ENCODE measurements at regions not wholly inside any gene's neighbourhood (a gene's known extent, or its start where the extent isn't known, plus 50 kb on each side); places are given as distances from the start of the nearest gene placed in this dataset.

DNA sequence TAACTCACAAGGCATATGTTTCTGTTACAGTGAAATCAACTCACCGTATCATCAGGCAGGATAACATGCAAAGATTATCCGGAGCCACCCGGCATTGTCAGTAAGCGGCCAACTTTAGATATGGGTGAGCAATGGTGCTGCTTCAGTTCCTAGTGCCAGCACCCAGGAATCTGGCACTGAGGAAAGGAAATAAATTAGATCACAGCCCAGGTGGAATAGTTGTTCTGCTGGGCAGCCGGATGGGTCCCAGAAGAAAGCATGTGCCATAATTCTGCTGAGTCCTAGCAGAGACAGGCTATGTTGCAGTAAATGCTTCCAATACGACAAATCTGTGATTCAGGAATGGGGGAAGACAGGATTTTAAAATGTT is 183.6 kb upstream of the SPTLC3 start:
- no peak for DNase-seq (ENCODE audit: low read depth)
- TF ChIP-seq, protein P1, sequence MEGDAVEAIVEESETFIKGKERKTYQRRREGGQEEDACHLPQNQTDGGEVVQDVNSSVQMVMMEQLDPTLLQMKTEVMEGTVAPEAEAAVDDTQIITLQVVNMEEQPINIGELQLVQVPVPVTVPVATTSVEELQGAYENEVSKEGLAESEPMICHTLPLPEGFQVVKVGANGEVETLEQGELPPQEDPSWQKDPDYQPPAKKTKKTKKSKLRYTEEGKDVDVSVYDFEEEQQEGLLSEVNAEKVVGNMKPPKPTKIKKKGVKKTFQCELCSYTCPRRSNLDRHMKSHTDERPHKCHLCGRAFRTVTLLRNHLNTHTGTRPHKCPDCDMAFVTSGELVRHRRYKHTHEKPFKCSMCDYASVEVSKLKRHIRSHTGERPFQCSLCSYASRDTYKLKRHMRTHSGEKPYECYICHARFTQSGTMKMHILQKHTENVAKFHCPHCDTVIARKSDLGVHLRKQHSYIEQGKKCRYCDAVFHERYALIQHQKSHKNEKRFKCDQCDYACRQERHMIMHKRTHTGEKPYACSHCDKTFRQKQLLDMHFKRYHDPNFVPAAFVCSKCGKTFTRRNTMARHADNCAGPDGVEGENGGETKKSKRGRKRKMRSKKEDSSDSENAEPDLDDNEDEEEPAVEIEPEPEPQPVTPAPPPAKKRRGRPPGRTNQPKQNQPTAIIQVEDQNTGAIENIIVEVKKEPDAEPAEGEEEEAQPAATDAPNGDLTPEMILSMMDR (IDR thresholded peaks at IDR 0.05; ENCODE audit: insufficient read depth, low read length, poor library complexity, severe bottlenecking), result no peak
- Histone ChIP-seq H3K36me3 (ENCODE audit: control insufficient read depth, insufficient read depth, low read length) (no peaks in the 10 kb centered on the region), H3K4me3 (ENCODE audit: low read depth, low read length) (no peak overlapping the region), H3K27me3 (ENCODE audit: control insufficient read depth, insufficient read depth, low read length) (no peaks in the 10 kb centered on the region)

DNA sequence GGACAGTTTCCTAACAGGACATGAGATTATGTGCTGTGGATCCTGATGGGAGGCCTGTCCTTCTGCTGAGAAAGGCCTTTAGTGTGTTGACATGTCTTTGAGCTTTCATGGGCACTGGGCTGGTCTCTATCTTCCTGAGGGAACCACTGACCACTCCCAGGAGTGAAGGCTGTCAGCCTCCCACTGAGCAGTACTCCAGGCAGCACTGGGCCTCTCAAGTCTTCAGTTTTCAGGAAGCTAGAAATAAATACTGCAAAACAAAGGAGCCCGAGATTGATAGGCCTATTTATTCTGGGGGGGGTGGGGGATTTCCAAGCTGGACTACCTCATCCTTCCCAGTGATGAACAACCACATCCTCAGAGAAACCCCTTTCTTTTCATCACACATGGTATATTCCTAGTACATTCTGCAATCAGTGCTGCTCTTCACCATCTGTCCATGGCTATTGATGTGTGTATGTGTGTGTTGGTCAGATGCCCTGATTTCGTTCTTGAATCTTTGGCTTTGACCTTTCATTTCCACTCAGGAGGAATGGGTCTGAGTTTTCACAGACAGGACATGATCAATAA is 180.9 kb upstream of the SPTLC3 start:
- no peak overlapping the region for H3K4me3 ChIP-seq (ENCODE audit: low read depth, low read length)
- TF ChIP-seq, protein P1 (IDR thresholded peaks at IDR 0.05; ENCODE audit: insufficient read depth, low read length, poor library complexity, severe bottlenecking), result no peak

DNA sequence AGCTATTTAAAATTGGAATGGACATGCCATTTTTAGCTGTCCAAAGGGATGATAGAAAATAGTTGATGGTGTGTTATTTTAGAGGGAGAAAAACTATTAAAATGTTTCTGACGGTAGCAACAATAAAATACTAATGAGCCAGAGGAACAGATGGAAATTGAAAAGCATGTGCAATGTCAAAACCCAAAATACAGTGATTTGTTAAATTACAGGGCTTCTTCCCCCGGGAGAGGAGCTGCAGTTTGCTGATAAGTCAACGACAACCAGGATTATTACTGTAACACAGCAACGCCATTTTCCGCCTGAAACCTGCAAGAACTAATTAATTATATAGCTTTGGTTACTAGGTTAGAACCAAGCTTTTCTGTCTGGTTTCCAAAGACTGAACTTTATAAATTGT is 179.6 kb upstream of the SPTLC3 start:
- Histone ChIP-seq H3K27me3 (ENCODE audit: control insufficient read depth, insufficient read depth, low read length) (no peaks in the 10 kb centered on the region), H3K36me3 (ENCODE audit: control insufficient read depth, insufficient read depth, low read length) (no peaks in the 10 kb centered on the region), H3K4me3 (ENCODE audit: low read depth, low read length) (no peak overlapping the region)
- TF ChIP-seq, protein P1 (IDR thresholded peaks at IDR 0.05; ENCODE audit: insufficient read depth, low read length, poor library complexity, severe bottlenecking), result no peak
- no peak for DNase-seq (ENCODE audit: low read depth)

More for the DNA sequence above, 180.9 kb upstream of the SPTLC3 start:
- no peak for DNase-seq (ENCODE audit: low read depth)
- no peaks in the 10 kb centered on the region for H3K27me3 ChIP-seq (ENCODE audit: control insufficient read depth, insufficient read depth, low read length)
- no peaks in the 10 kb centered on the region for H3K36me3 ChIP-seq (ENCODE audit: control insufficient read depth, insufficient read depth, low read length)

DNA sequence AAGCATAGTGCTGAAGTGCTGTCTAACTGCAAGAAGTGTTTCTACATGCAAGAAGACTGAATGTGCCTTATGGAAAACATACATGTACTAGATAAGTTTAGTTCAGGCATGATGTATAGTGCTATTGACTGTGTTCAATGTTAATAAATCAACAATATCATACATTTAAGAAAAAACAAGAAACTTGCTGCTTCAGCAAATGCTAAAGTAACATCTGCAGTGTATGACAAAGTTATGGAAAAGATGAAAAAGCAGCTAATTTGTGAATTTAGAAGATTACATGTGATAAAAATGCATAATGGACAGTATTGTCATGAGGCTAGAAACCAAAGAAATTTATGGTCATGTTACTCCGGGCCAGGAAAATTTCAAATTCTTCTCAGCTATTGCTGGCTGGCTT is 174.9 kb upstream of the SPTLC3 start:
- no peak overlapping the region for H3K4me3 ChIP-seq (ENCODE audit: low read depth, low read length)
- TF ChIP-seq, protein P1 (IDR thresholded peaks at IDR 0.05; ENCODE audit: insufficient read depth, low read length, poor library complexity, severe bottlenecking), result no peak
- DNase-seq (ENCODE audit: low read depth), result no peak
- no peaks in the 10 kb centered on the region for H3K36me3 ChIP-seq (ENCODE audit: control insufficient read depth, insufficient read depth, low read length)
- H3K27me3 ChIP-seq (ENCODE audit: control insufficient read depth, insufficient read depth, low read length), result no peaks in the 10 kb centered on the region

DNA sequence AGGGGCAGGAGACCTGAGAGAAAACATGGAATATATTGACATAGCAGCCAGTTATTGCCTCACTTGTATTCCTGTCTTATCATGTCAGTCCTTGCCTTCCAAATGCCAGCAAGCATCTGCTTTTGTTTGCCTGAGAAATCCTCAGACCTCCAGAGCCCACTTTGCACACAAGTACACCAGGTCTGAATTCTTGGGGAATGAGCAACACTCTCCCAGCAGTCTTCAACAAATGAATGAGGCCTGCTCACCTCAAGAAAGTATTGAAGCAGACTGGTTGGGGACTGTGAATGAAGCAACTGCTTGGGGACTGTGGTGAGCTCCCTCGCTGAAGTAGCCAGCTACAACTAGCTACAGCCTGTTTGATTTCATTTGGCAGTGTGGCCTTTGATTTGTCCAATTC is 172.8 kb upstream of the SPTLC3 start:
- H3K36me3 ChIP-seq (ENCODE audit: control insufficient read depth, insufficient read depth, low read length), result no peaks in the 10 kb centered on the region
- TF ChIP-seq, protein P1 (IDR thresholded peaks at IDR 0.05; ENCODE audit: insufficient read depth, low read length, poor library complexity, severe bottlenecking), result no peak
- no peak overlapping the region for H3K4me3 ChIP-seq (ENCODE audit: low read depth, low read length)
- H3K27me3 ChIP-seq (ENCODE audit: control insufficient read depth, insufficient read depth, low read length), result no peaks in the 10 kb centered on the region
- DNase-seq (ENCODE audit: low read depth), result no peak

DNA sequence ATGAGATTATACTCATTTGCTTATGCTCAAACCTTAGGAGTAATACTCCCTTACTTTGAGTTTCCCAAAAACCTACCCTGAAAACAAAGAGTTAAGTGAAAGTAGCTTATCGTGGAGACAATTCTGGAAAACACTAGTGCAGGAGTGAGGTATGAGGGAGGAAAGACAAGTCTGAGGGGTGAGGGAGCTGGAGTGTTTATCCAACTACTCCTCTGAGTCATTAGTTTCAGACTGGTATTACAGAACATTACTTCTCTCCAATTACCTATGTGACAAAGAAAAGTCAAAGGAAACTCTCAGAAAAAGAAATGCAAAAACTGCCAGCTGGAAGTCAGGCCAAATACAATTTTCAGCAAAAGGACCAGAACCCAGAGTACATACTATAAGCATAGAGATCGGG is 171.1 kb upstream of the SPTLC3 start:
- H3K4me3 ChIP-seq (ENCODE audit: low read depth, low read length), result no peak overlapping the region
- no peak for DNase-seq (ENCODE audit: low read depth)
- H3K36me3 ChIP-seq (ENCODE audit: control insufficient read depth, insufficient read depth, low read length), result no peaks in the 10 kb centered on the region
- TF ChIP-seq, protein P1 (IDR thresholded peaks at IDR 0.05; ENCODE audit: insufficient read depth, low read length, poor library complexity, severe bottlenecking), result no peak
- H3K27me3 ChIP-seq (ENCODE audit: control insufficient read depth, insufficient read depth, low read length), result no peaks in the 10 kb centered on the region
